SK-N-SH treated with all-trans-retinoic acid at 6 μM for 48 hours (cell line): ENCODE measurements at regions not wholly inside any gene's neighbourhood (a gene's known extent, or its start where the extent isn't known, plus 50 kb on each side); places are given as distances from the start of the nearest gene placed in this dataset.

Experiments used
- ATAC-seq: fragments of 200-7000 bp; cut with Tn5 transposase; 3 replicates; pipeline ENCODE4 v1.9.1; 2020; ENCODE audit warnings: mild to moderate bottlenecking, moderate library complexity
- ARNTL ChIP-seq: fragments of 450-650 bp; formaldehyde crosslinking; IDR thresholded peaks from 2 replicates; pipeline ENCODE4 v1.5.0; 2020; ENCODE audit warnings: low read depth, mild to moderate bottlenecking, moderate library complexity, borderline replicate concordance
- ESRRG ChIP-seq: fragments of 250-450 bp; sonication (Bioruptor Pico); IDR thresholded peaks from 2 replicates; pipeline ENCODE4 v1.6.1; 2021; ENCODE audit warnings: mild to moderate bottlenecking
- GLIS3 ChIP-seq: fragments of 250-450 bp; sonication (Bioruptor Pico); IDR thresholded peaks from 2 replicates; pipeline ENCODE4 v1.5.0; 2020; ENCODE audit warnings: mild to moderate bottlenecking, moderate library complexity
- ISL1 ChIP-seq: fragments of 250-450 bp; sonication (Bioruptor Pico); IDR thresholded peaks from 2 replicates; pipeline ENCODE4 v2.1.2; 2022; ENCODE audit warnings: mild to moderate bottlenecking, moderate library complexity
- OSR1 ChIP-seq: fragments of 250-450 bp; sonication (Bioruptor Pico); IDR thresholded peaks from 2 replicates; pipeline ENCODE4 v1.8.0; 2022; ENCODE audit warnings: moderate library complexity, mild to moderate bottlenecking, inconsistent platforms
- PPARA ChIP-seq: fragments of 250-450 bp; sonication (Bioruptor Pico); IDR thresholded peaks from 2 replicates; pipeline ENCODE4 v1.5.0; 2020; ENCODE audit warnings: mild to moderate bottlenecking, borderline replicate concordance
- RARB ChIP-seq: fragments of 250-450 bp; sonication (Bioruptor Pico); IDR thresholded peaks from 2 replicates; pipeline ENCODE4 v1.8.0; 2021; ENCODE audit warnings: mild to moderate bottlenecking, moderate library complexity
- SNAI2 ChIP-seq: fragments of 250-450 bp; sonication (Bioruptor Pico); IDR thresholded peaks from 2 replicates; pipeline ENCODE4 v1.5.0; 2020; ENCODE audit warnings: mild to moderate bottlenecking, moderate library complexity
- TCF4 ChIP-seq: fragments of 250-450 bp; sonication (Bioruptor Pico); IDR thresholded peaks from 2 replicates; pipeline ENCODE4 v1.8.0; 2021; ENCODE audit warnings: mild to moderate bottlenecking, moderate library complexity, borderline replicate concordance
- TOX ChIP-seq: fragments of 250-450 bp; sonication (Bioruptor Pico); IDR thresholded peaks from 2 replicates; pipeline ENCODE4 v1.8.0; 2021; ENCODE audit warnings: mild to moderate bottlenecking, moderate library complexity, borderline replicate concordance
- ZC3H10 ChIP-seq: fragments of 250-450 bp; sonication (Bioruptor Pico); IDR thresholded peaks from 2 replicates; pipeline ENCODE4 v1.5.1; 2021; ENCODE audit warnings: mild to moderate bottlenecking, moderate library complexity
- ZFP30 ChIP-seq: fragments of 450-650 bp; formaldehyde crosslinking; IDR thresholded peaks from 2 replicates; pipeline ENCODE4 v1.5.0; 2022; ENCODE audit warnings: mild to moderate bottlenecking, moderate library complexity
- ZNF565 ChIP-seq: fragments of 450-650 bp; formaldehyde crosslinking; conservative IDR thresholded peaks from 2 replicates; pipeline ENCODE4 v1.5.0; 2020; ENCODE audit warnings: low read depth, mild to moderate bottlenecking, moderate library complexity
- ZNF70 ChIP-seq: fragments of 450-650 bp; formaldehyde crosslinking; IDR thresholded peaks from 2 replicates; pipeline ENCODE4 v1.5.0; 2020; ENCODE audit warnings: mild to moderate bottlenecking, moderate library complexity
- ZNF8 ChIP-seq: fragments of 450-650 bp; formaldehyde crosslinking; IDR thresholded peaks from 2 replicates; pipeline ENCODE4 v1.5.0; 2020; ENCODE audit warnings: mild to moderate bottlenecking, moderate library complexity
- TF ChIP-seq, protein P1 (sequence below): fragments of 250-450 bp; sonication (Bioruptor Pico); IDR thresholded peaks from 2 replicates; pipeline ENCODE4 v1.8.0; 2020; ENCODE audit warnings: mild to moderate bottlenecking, moderate library complexity, borderline replicate concordance
- TF ChIP-seq, protein P2 (sequence below): fragments of 250-450 bp; sonication (Bioruptor Pico); IDR thresholded peaks from 2 replicates; pipeline ENCODE4 v1.5.1; 2021; ENCODE audit warnings: mild to moderate bottlenecking, moderate library complexity
- TF ChIP-seq, protein P3 (sequence below): fragments of 250-450 bp; sonication (Bioruptor Pico); IDR thresholded peaks from 2 replicates; pipeline ENCODE4 v1.8.0; 2021; ENCODE audit warnings: low read depth, mild to moderate bottlenecking, moderate library complexity, borderline replicate concordance
- TF ChIP-seq, protein P4 (sequence below): fragments of 250-450 bp; sonication (Bioruptor Pico); IDR thresholded peaks from 2 replicates; pipeline ENCODE4 v1.5.0; 2020; ENCODE audit warnings: mild to moderate bottlenecking, moderate library complexity
- TF ChIP-seq, protein P5 (sequence below): fragments of 250-450 bp; sonication (Bioruptor Pico); IDR thresholded peaks from 2 replicates; pipeline ENCODE4 v1.5.1; 2020; ENCODE audit warnings: low read depth, mild to moderate bottlenecking, moderate library complexity

DNA sequence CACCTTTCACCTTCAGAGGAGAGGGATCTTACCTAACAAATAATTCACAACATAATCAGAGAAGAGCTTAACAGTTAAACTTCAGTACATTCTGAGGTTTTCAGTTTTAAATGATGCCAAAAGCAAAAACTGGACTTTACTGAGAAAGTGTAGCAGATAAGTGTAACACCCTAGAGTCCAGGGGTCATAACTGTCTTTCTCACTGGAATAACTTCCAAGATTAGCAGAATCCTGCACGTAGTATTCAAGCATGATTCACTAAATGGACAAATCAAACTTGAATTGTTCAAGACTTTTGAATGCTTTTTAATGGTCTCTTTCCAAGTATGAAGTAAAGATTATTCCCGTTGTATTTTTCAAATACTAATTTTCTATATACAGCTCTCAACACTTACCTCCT lies 180.1 kb upstream of the NREP start (continued):
- TF ChIP-seq, protein P1, sequence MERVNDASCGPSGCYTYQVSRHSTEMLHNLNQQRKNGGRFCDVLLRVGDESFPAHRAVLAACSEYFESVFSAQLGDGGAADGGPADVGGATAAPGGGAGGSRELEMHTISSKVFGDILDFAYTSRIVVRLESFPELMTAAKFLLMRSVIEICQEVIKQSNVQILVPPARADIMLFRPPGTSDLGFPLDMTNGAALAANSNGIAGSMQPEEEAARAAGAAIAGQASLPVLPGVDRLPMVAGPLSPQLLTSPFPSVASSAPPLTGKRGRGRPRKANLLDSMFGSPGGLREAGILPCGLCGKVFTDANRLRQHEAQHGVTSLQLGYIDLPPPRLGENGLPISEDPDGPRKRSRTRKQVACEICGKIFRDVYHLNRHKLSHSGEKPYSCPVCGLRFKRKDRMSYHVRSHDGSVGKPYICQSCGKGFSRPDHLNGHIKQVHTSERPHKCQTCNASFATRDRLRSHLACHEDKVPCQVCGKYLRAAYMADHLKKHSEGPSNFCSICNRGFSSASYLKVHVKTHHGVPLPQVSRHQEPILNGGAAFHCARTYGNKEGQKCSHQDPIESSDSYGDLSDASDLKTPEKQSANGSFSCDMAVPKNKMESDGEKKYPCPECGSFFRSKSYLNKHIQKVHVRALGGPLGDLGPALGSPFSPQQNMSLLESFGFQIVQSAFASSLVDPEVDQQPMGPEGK: no peak
- TF ChIP-seq, all 23 proteins: peak for 0

DNA sequence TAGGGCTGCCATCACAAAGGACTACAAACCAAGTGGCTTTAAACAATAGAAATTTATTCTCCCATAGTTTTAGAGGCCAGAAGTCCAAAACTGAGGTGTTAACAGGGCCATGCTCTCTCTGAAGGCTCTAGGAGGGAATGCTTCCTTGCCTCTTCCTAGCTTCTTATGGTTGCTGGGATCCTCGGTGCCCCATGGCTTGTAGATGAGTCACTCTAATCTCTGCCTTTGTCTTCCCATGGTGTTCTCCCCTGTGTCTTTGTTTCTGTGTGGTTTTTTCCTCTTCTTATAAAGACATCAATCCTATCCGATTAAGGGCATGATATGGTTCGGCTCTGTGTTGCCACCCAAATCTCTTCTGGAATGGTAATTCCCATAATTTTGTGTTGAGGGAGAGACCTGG lies 178.8 kb upstream of the NREP start:
- ATAC-seq: no peak
- TF ChIP-seq PPARA (CRISPR knock-in tag) (no peak), GLIS3 (CRISPR knock-in tag) (no peak), TOX (CRISPR knock-in tag) (no peak), SNAI2 (CRISPR knock-in tag) (no peak), OSR1 (CRISPR knock-in tag) (no peak), RARB (CRISPR knock-in tag) (no peak), ARNTL (CRISPR knock-in tag) (no peak), TCF4 (CRISPR knock-in tag) (no peak), ZNF8 (CRISPR knock-in tag) (no peak), ZFP30 (CRISPR knock-in tag) (no peak), ISL1 (CRISPR knock-in tag) (no peak), ESRRG (no peak), ZNF565 (CRISPR knock-in tag) (no peak), ZC3H10 (CRISPR knock-in tag) (no peak)
- TF ChIP-seq, protein P2, sequence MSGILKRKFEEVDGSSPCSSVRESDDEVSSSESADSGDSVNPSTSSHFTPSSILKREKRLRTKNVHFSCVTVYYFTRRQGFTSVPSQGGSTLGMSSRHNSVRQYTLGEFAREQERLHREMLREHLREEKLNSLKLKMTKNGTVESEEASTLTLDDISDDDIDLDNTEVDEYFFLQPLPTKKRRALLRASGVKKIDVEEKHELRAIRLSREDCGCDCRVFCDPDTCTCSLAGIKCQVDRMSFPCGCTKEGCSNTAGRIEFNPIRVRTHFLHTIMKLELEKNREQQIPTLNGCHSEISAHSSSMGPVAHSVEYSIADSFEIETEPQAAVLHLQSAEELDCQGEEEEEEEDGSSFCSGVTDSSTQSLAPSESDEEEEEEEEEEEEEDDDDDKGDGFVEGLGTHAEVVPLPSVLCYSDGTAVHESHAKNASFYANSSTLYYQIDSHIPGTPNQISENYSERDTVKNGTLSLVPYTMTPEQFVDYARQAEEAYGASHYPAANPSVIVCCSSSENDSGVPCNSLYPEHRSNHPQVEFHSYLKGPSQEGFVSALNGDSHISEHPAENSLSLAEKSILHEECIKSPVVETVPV (CRISPR knock-in tag): no peak
- TF ChIP-seq, protein P1: no peak
- TF ChIP-seq, protein P3, sequence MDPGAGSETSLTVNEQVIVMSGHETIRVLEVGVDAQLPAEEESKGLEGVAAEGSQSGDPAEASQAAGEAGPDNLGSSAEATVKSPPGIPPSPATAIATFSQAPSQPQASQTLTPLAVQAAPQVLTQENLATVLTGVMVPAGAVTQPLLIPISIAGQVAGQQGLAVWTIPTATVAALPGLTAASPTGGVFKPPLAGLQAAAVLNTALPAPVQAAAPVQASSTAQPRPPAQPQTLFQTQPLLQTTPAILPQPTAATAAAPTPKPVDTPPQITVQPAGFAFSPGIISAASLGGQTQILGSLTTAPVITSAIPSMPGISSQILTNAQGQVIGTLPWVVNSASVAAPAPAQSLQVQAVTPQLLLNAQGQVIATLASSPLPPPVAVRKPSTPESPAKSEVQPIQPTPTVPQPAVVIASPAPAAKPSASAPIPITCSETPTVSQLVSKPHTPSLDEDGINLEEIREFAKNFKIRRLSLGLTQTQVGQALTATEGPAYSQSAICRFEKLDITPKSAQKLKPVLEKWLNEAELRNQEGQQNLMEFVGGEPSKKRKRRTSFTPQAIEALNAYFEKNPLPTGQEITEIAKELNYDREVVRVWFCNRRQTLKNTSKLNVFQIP (CRISPR knock-in tag): no peak
- TF ChIP-seq, protein P4, sequence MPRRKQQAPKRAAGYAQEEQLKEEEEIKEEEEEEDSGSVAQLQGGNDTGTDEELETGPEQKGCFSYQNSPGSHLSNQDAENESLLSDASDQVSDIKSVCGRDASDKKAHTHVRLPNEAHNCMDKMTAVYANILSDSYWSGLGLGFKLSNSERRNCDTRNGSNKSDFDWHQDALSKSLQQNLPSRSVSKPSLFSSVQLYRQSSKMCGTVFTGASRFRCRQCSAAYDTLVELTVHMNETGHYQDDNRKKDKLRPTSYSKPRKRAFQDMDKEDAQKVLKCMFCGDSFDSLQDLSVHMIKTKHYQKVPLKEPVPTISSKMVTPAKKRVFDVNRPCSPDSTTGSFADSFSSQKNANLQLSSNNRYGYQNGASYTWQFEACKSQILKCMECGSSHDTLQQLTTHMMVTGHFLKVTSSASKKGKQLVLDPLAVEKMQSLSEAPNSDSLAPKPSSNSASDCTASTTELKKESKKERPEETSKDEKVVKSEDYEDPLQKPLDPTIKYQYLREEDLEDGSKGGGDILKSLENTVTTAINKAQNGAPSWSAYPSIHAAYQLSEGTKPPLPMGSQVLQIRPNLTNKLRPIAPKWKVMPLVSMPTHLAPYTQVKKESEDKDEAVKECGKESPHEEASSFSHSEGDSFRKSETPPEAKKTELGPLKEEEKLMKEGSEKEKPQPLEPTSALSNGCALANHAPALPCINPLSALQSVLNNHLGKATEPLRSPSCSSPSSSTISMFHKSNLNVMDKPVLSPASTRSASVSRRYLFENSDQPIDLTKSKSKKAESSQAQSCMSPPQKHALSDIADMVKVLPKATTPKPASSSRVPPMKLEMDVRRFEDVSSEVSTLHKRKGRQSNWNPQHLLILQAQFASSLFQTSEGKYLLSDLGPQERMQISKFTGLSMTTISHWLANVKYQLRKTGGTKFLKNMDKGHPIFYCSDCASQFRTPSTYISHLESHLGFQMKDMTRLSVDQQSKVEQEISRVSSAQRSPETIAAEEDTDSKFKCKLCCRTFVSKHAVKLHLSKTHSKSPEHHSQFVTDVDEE (CRISPR knock-in tag): no peak

DNA sequence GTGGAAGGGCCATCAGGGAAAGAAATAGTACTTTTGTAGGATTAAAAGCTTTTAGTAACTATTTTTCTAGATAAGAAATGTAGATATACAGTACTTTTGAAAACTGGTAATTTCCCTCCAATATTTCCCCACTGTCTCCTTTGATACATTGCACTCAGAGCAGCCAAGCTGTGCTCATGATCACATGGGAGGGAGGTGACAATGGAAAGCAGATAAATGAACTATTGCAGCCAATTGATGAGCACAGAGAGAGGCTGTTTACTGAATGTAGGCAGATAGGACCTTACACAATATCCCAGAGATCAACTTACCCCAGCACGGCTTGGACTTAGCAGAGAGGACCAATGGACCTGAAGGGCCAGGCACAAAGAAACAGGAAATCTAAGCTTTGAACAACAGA lies 178.0 kb upstream of the NREP start:
- TF ChIP-seq TCF4 (CRISPR knock-in tag) (no peak), TOX (CRISPR knock-in tag) (no peak), ZC3H10 (CRISPR knock-in tag) (no peak), ZNF8 (CRISPR knock-in tag) (no peak), ZNF70 (CRISPR knock-in tag) (no peak), SNAI2 (CRISPR knock-in tag) (no peak), ISL1 (CRISPR knock-in tag) (no peak)
- TF ChIP-seq, protein P5, sequence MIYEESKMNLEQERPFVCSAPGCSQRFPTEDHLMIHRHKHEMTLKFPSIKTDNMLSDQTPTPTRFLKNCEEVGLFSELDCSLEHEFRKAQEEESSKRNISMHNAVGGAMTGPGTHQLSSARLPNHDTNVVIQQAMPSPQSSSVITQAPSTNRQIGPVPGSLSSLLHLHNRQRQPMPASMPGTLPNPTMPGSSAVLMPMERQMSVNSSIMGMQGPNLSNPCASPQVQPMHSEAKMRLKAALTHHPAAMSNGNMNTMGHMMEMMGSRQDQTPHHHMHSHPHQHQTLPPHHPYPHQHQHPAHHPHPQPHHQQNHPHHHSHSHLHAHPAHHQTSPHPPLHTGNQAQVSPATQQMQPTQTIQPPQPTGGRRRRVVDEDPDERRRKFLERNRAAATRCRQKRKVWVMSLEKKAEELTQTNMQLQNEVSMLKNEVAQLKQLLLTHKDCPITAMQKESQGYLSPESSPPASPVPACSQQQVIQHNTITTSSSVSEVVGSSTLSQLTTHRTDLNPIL: no peak
- TF ChIP-seq, protein P1: no peak
- TF ChIP-seq, protein P4 (CRISPR knock-in tag): no peak
- ATAC-seq: no peak
